OCI-LY7 (cell line): ENCODE measurements at regions not wholly inside any gene's neighbourhood (a gene's known extent, or its start where the extent isn't known, plus 50 kb on each side); places are given as distances from the start of the nearest gene placed in this dataset.

ENCODE experiments used
- BruUV-seq: library from RNA; stranded (reverse); fragments of 400-500 nt; replicated peaks from 2 replicates; lab custom pipeline; 2021; lab: Mats Ljungman, UMichigan
- CTCF ChIA-PET: fragments of 300-600 bp; sonication (Branson Sonifier 250); formaldehyde crosslinking; loops from one replicate; lab custom pipeline; 2022; ENCODE audit warnings: antibody characterized with exemption; ENCODE audit not compliant: unreplicated experiment; lab: Charles Lee
- POLR2A ChIA-PET: fragments of 300-600 bp; sonication (Branson Sonifier 250); formaldehyde crosslinking; loops from one replicate; lab custom pipeline; 2022; ENCODE audit warnings: antibody characterized with exemption; lab: Charles Lee
- DNase-seq: peaks from one replicate; pipeline ENCODE4 v3.0.0-alpha.2; 2015; ENCODE audit warnings: low spot score
- H2AFZ ChIP-seq: fragments of 200-600 bp; sonication (generic), shearing (Covaris generic); 2 replicates; pipeline ENCODE4 v1.6.1; 2014; ENCODE audit warnings: mild to moderate bottlenecking, antibody characterized with exemption, low read length, moderate library complexity
- H3K27ac ChIP-seq: fragments of 200-600 bp; sonication (generic); 2 replicates; pipeline ENCODE4 v1.5.1; 2014; ENCODE audit warnings: mixed run types, low read depth, mild to moderate bottlenecking, moderate library complexity, low read length, inconsistent platforms; ENCODE audit not compliant: poor library complexity, severe bottlenecking
- H3K36me3 ChIP-seq: fragments of 200-600 bp; sonication (generic); 2 replicates; pipeline ENCODE4 v1.6.1; 2014; ENCODE audit warnings: mild to moderate bottlenecking, antibody characterized with exemption, low read length, moderate library complexity, mixed read lengths; ENCODE audit not compliant: insufficient read depth
- H3K4me1 ChIP-seq: fragments of 200-600 bp; sonication (generic); 2 replicates; pipeline ENCODE4 v1.5.1; 2014; ENCODE audit warnings: mild to moderate bottlenecking, low read length; ENCODE audit not compliant: insufficient read depth, poor library complexity, severe bottlenecking
- H3K4me2 ChIP-seq: fragments of 200-600 bp; sonication (generic); 2 replicates; pipeline ENCODE4 v1.6.1; 2014; ENCODE audit warnings: mild to moderate bottlenecking, low read length
- H3K4me3 ChIP-seq: fragments of 200-600 bp; sonication (generic); 2 replicates; pipeline ENCODE4 v1.5.1; 2014; ENCODE audit warnings: mild to moderate bottlenecking, low read depth, low read length; ENCODE audit not compliant: poor library complexity, severe bottlenecking
- H3K79me2 ChIP-seq: fragments of 200-600 bp; sonication (generic); 2 replicates; pipeline ENCODE4 v1.6.1; 2016; ENCODE audit warnings: low read depth, mild to moderate bottlenecking, low read length, moderate library complexity, mixed read lengths; ENCODE audit not compliant: insufficient read depth
- H3K9me2 ChIP-seq: fragments of 200-600 bp; sonication (generic); 2 replicates; pipeline ENCODE4 v1.6.1; 2016; ENCODE audit warnings: mild to moderate bottlenecking, low read length, mixed read lengths; ENCODE audit not compliant: insufficient read depth
- H3K9me3 ChIP-seq: fragments of 200-600 bp; sonication (generic); 2 replicates; pipeline ENCODE4 v1.6.1; 2014; ENCODE audit warnings: mild to moderate bottlenecking, mixed run types, low read length, mixed read lengths
- H4K20me1 ChIP-seq: fragments of 200-600 bp; sonication (generic); 2 replicates; pipeline ENCODE4 v1.6.1; 2014; ENCODE audit warnings: mild to moderate bottlenecking, antibody characterized with exemption, low read length, moderate library complexity, mixed read lengths; ENCODE audit not compliant: insufficient read depth
- EZH2phosphoT487 ChIP-seq: fragments of 200-600 bp; sonication (generic); IDR thresholded peaks from 2 replicates; pipeline ENCODE4 v1.6.1; 2018; ENCODE audit warnings: low read depth, borderline replicate concordance, mild to moderate bottlenecking, mixed run types, antibody characterized with exemption, low read length, moderate library complexity, mixed read lengths
- intact Hi-C: fragments of 100-400 bp; cut with micrococcal nuclease; formaldehyde crosslinking; loops from one replicate; pipeline ENCODE4 v1.10.0; 2022; ENCODE audit not compliant: unreplicated experiment
- TF ChIP-seq, protein P1 (sequence below): fragments of 200-600 bp; sonication (generic); conservative IDR thresholded peaks from 2 replicates; pipeline ENCODE4 v1.5.1; 2014; ENCODE audit warnings: mild to moderate bottlenecking, antibody characterized with exemption, low read length, moderate library complexity, mixed read lengths

DNA sequence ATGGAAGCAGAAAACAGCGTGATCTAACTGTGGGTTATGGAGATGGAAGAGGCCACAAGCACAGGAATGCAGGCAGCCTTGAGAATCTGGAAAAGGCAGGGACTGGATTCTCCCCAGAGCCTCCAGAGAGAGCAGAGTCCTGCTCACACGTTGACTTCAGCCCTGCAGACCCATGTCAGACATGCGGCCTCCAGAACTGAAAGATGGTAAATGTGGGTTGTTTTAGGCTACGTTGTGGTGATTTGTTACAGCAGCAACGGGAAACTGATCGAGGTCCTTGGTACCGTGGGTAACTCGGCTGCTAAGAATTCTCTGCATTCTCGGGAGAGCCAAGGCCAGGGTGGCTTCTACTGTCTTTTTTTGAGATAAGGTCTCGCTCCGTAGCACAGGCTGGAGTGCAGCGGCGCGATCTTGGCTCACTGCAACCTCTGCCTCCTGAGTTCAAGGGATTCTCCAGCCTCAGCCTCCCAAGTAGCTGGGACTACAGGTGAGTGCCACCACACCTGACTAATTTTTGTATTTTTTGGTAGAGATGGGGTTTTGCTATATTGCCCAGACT lies 97.1 kb downstream of the ACKR3 start:
- Histone ChIP-seq H4K20me1 (no peaks in the 10 kb centered on the region), H3K9me3 (no peaks in the 10 kb centered on the region), H3K27ac (no peak overlapping the region), H3K4me2 (no peak overlapping the region), H3K79me2 (no peaks in the 10 kb centered on the region), H2AFZ (no peak overlapping the region), H3K4me1 (no peaks in the 10 kb centered on the region), H3K4me3 (no peak overlapping the region), H3K9me2 (no peaks in the 10 kb centered on the region; the same call in 1 of the 2 replicates), H3K36me3 (no peaks in the 10 kb centered on the region)
- TF ChIP-seq, protein P1, sequence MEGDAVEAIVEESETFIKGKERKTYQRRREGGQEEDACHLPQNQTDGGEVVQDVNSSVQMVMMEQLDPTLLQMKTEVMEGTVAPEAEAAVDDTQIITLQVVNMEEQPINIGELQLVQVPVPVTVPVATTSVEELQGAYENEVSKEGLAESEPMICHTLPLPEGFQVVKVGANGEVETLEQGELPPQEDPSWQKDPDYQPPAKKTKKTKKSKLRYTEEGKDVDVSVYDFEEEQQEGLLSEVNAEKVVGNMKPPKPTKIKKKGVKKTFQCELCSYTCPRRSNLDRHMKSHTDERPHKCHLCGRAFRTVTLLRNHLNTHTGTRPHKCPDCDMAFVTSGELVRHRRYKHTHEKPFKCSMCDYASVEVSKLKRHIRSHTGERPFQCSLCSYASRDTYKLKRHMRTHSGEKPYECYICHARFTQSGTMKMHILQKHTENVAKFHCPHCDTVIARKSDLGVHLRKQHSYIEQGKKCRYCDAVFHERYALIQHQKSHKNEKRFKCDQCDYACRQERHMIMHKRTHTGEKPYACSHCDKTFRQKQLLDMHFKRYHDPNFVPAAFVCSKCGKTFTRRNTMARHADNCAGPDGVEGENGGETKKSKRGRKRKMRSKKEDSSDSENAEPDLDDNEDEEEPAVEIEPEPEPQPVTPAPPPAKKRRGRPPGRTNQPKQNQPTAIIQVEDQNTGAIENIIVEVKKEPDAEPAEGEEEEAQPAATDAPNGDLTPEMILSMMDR, result no peak
- no peak for TF ChIP-seq EZH2phosphoT487
- POLR2A ChIA-PET, result no interaction called here
- no peak for DNase-seq
- CTCF ChIA-PET, result no interaction called here
- intact Hi-C loops, result no loop called here
- BruUV-seq, result no TSS peak

DNA sequence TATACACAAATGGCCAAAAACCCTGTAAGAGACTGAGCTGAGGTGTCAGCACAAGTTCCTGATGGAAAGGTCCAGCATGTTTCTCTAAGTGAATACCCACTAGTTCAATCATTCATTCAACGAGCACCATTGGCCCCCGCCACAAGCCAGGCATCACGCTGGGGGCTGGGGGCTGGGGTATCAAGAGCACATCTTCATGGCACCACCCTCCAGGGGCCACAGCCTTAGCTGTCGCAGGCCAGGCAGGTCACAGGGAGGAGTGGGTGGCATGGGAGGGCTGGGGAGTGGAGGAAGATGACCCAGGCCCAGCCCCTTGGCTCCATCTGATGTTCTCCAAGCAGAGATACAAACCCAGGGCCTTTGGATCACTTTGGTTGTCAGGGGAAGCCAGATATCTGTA lies 97.9 kb downstream of the ACKR3 start:
- TF ChIP-seq EZH2phosphoT487, result no peak
- TF ChIP-seq, protein P1, result no peak
- BruUV-seq, result no TSS peak
- no peaks in the 10 kb centered on the region for H3K4me1 ChIP-seq
- no peak overlapping the region for H3K4me2 ChIP-seq
- POLR2A ChIA-PET, result no interaction called here
- H3K36me3 ChIP-seq, result no peaks in the 10 kb centered on the region
- H3K4me3 ChIP-seq, result no peak overlapping the region
- no peaks in the 10 kb centered on the region for H3K9me2 ChIP-seq
- H3K9me3 ChIP-seq, result no peaks in the 10 kb centered on the region
- H3K79me2 ChIP-seq, result no peaks in the 10 kb centered on the region
- H3K27ac ChIP-seq, result no peak overlapping the region
- DNase-seq, result no peak
- H4K20me1 ChIP-seq, result no peaks in the 10 kb centered on the region
- CTCF ChIA-PET, result no interaction called here
- intact Hi-C loops, result no loop called here
- H2AFZ ChIP-seq, result no peak overlapping the region

GRCh38 chr2:236668531-236668969 lies 98.9 kb downstream of the ACKR3 start:
- H3K9me3 ChIP-seq, result no peaks in the 10 kb centered on the region
- ChIA-PET CTCF (no interaction called here), POLR2A (no interaction called here)
- no peak overlapping the region for H3K27ac ChIP-seq
- H3K4me2 ChIP-seq, result no peak overlapping the region
- no peak for DNase-seq
- no peak for TF ChIP-seq EZH2phosphoT487
- TF ChIP-seq, protein P1, result no peak
- no peaks in the 10 kb centered on the region for H3K36me3 ChIP-seq
- intact Hi-C loops, result no loop called here
- BruUV-seq, result no TSS peak
- H3K79me2 ChIP-seq, result no peaks in the 10 kb centered on the region
- no peaks in the 10 kb centered on the region for H3K9me2 ChIP-seq
- no peaks in the 10 kb centered on the region for H3K4me1 ChIP-seq
- no peak overlapping the region for H3K4me3 ChIP-seq
- H2AFZ ChIP-seq, result no peak overlapping the region
- no peaks in the 10 kb centered on the region for H4K20me1 ChIP-seq
